Activated naive CD8-positive, alpha-beta T cell treated with anti-CD3 and anti-CD28 coated beads, Interleukin-2, amount 50 U/mL, for 24 hours (primary cell): ENCODE measurements at regions not wholly inside any gene's neighbourhood (a gene's known extent, or its start where the extent isn't known, plus 50 kb on each side); places are given as distances from the start of the nearest gene placed in this dataset.
"Not testable (repeated sequence)": the region's sequence is repeated elsewhere in the genome, so short reads cannot be mapped to it uniquely, and the experiment has no call there.

ENCODE experiments used
- ATAC-seq: fragments of 150-1000 bp; cut with Tn5 transposase; one replicate; pipeline ENCODE4 v1.10.0; 2021
- DNase-seq: peaks from one replicate; pipeline ENCODE4 v3.0.0; 2021
- H3K27ac Mint-ChIP-seq: one replicate; pipeline ENCODE4 v1.8.0; 2021; ENCODE audit warnings: mild to moderate bottlenecking, mixed read lengths
- H3K27me3 Mint-ChIP-seq: one replicate; pipeline ENCODE4 v1.8.0; 2021; ENCODE audit warnings: mixed read lengths
- H3K36me3 Mint-ChIP-seq: one replicate; pipeline ENCODE4 v1.8.0; 2021; ENCODE audit warnings: low read depth, mixed read lengths
- H3K4me1 Mint-ChIP-seq: one replicate; pipeline ENCODE4 v1.8.0; 2021; ENCODE audit warnings: mixed read lengths
- H3K4me3 Mint-ChIP-seq: one replicate; pipeline ENCODE4 v1.8.0; 2021; ENCODE audit warnings: mild to moderate bottlenecking, moderate library complexity, mixed read lengths
- H3K9me3 Mint-ChIP-seq: one replicate; pipeline ENCODE4 v1.8.0; 2021; ENCODE audit warnings: mixed read lengths

- H3K27me3 Mint-ChIP-seq, H3K9me3 Mint-ChIP-seq, ATAC-seq, H3K36me3 Mint-ChIP-seq, H3K4me3 Mint-ChIP-seq, H3K4me1 Mint-ChIP-seq, DNase-seq, H3K27ac Mint-ChIP-seq: not testable (repeated sequence)
Measured at GRCh38 chr3:171519423-171519822, 59.2 kb upstream of the TNIK start.

DNA sequence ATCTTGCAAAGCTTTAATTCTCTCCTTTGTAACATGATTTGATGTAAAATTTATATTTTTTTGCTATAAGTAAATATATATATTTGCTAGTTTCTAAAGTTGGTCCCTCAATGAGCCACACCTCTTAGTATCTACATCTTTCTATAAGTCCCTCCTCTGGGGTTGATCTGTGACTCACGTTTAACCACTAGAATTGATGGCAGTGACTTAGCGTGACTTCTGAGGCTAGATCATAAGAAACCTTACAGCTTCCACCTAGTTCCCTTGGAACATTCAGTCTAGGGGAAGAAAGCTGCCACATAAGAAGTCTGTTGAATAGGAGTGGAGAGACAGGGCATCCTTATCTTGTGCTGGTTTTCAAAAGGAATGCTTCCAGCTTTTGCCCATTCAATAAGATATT, 56.6 kb upstream of the TNIK start:
- H3K4me1 Mint-ChIP-seq = no peaks in the 10 kb centered on the region
- no peaks in the 10 kb centered on the region for H3K9me3 Mint-ChIP-seq
- no peak for DNase-seq
- H3K27ac Mint-ChIP-seq = no peak overlapping the region
- H3K4me3 Mint-ChIP-seq = no peak overlapping the region
- H3K27me3 Mint-ChIP-seq = no peaks in the 10 kb centered on the region
- ATAC-seq = peak; percentile 54
- H3K36me3 Mint-ChIP-seq = no peaks in the 10 kb centered on the region

DNA sequence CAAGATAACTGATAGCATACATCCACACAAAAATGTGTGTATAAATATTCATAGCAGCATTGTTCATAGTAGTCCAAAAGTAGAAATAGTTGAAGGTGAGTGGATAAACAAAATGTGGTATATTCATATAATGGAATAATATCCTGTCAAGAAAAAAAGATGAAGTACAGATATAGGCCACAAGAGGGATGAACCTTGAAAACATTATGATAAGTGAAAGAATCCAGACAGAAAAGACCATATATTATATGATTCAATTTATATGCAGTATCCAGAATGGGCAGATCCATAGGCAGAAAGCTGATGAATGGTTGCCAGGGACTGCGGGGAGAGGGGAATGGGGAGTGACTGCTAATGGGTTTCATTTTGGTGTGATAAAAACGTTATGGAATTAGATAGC, 54.3 kb upstream of the TNIK start:
- H3K27ac Mint-ChIP-seq = no peak overlapping the region
- H3K36me3 Mint-ChIP-seq = no peaks in the 10 kb centered on the region
- H3K4me1 Mint-ChIP-seq = no peaks in the 10 kb centered on the region
- ATAC-seq = no peak
- H3K4me3 Mint-ChIP-seq = no peak overlapping the region
- no peaks in the 10 kb centered on the region for H3K9me3 Mint-ChIP-seq
- DNase-seq = no peak
- no peaks in the 10 kb centered on the region for H3K27me3 Mint-ChIP-seq

DNA sequence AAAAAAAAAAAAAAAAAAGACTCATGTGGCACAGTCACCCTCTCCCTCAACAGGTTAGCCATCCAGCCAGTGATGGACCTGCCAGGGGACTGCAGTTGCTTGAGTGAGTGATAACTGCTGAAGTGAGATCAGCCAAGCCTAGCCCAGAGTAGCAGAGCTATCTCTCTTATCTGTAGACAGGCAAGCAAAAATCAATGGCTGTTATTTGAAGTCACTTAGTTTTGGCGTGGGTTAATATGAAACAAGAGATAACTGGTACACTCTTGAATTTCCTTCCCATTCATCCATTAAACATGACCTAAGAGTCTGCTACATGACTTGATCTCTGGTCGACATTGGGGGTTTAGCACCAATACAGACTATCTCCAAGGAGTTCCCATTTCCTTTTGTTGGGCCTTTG, 51.2 kb upstream of the TNIK start:
- Mint-ChIP-seq H3K4me1 (no peaks in the 10 kb centered on the region), H3K36me3 (no peaks in the 10 kb centered on the region), H3K27ac (no peak overlapping the region), H3K4me3 (no peak overlapping the region), H3K9me3 (no peaks in the 10 kb centered on the region), H3K27me3 (no peaks in the 10 kb centered on the region)
- DNase-seq (no peak), ATAC-seq (no peak)
